DOHH2 (cell line): ENCODE measurements at regions not wholly inside any gene's neighbourhood (a gene's known extent, or its start where the extent isn't known, plus 50 kb on each side); places are given as distances from the start of the nearest gene placed in this dataset.

ENCODE experiments used
- H3F3A ChIP-seq: fragments of 200-600 bp; sonication (generic), shearing (Covaris generic); 2 replicates; pipeline ENCODE4 v1.6.0; 2016; ENCODE audit warnings: antibody characterized with exemption, mild to moderate bottlenecking; ENCODE audit not compliant: control insufficient read depth, insufficient read depth
- H3K27ac ChIP-seq: fragments of 200-600 bp; sonication (generic); 2 replicates; pipeline ENCODE4 v1.5.1; 2014; ENCODE audit warnings: low read depth, mild to moderate bottlenecking, low read length, moderate library complexity
- H3K27me3 ChIP-seq: fragments of 200-600 bp; sonication (generic); 2 replicates; pipeline ENCODE4 v1.6.1; 2014; ENCODE audit warnings: mild to moderate bottlenecking, low read length, mixed read lengths; ENCODE audit not compliant: control insufficient read depth
- H3K36me3 ChIP-seq: fragments of 200-600 bp; sonication (generic); 2 replicates; pipeline ENCODE4 v1.6.1; 2014; ENCODE audit warnings: mild to moderate bottlenecking, low read length, moderate library complexity, mixed read lengths; ENCODE audit not compliant: control insufficient read depth
- H3K4me1 ChIP-seq: fragments of 200-600 bp; sonication (generic); 2 replicates; pipeline ENCODE4 v1.6.1; 2014; ENCODE audit warnings: mild to moderate bottlenecking, low read length, mixed read lengths; ENCODE audit not compliant: control insufficient read depth
- H3K4me2 ChIP-seq: fragments of 200-600 bp; sonication (generic); 2 replicates; pipeline ENCODE4 v1.6.0; 2014; ENCODE audit warnings: mild to moderate bottlenecking, low read length, moderate library complexity
- H3K4me3 ChIP-seq: fragments of 200-600 bp; sonication (generic); 2 replicates; pipeline ENCODE4 v1.5.1; 2014; ENCODE audit warnings: mild to moderate bottlenecking, low read length, mixed read lengths
- H3K79me2 ChIP-seq: fragments of 200-600 bp; sonication (generic); 2 replicates; pipeline ENCODE4 v1.6.1; 2014; ENCODE audit warnings: mild to moderate bottlenecking, low read length, mixed read lengths; ENCODE audit not compliant: control insufficient read depth
- H3K9me2 ChIP-seq: fragments of 200-600 bp; sonication (generic); replicated peaks from 2 replicates; pipeline ENCODE4 v1.6.1; 2014; ENCODE audit warnings: mild to moderate bottlenecking, low read length, mixed read lengths; ENCODE audit not compliant: control insufficient read depth
- H3K9me3 ChIP-seq: fragments of 200-600 bp; sonication (generic); 2 replicates; pipeline ENCODE4 v1.6.1; 2014; ENCODE audit warnings: antibody characterized with exemption, low read length, mixed read lengths; ENCODE audit not compliant: control insufficient read depth, insufficient read depth
- H4K20me1 ChIP-seq: fragments of 200-600 bp; sonication (generic); 2 replicates; pipeline ENCODE4 v1.6.0; 2014; ENCODE audit warnings: low read depth, mild to moderate bottlenecking, antibody characterized with exemption, low read length, moderate library complexity; ENCODE audit not compliant: control insufficient read depth, insufficient read depth
- CTCF ChIP-seq: fragments of 200-600 bp; sonication (generic); IDR thresholded peaks from one replicate; pipeline ENCODE4 v1.5.1; 2014; ENCODE audit warnings: antibody characterized with exemption, mild to moderate bottlenecking, low read depth, low read length; ENCODE audit not compliant: poor library complexity, severe bottlenecking
- EZH2phosphoT487 ChIP-seq: fragments of 200-600 bp; sonication (generic); IDR thresholded peaks from 2 replicates; pipeline ENCODE4 v1.6.1; 2017; ENCODE audit warnings: borderline replicate concordance, mild to moderate bottlenecking, antibody characterized with exemption, low read length, moderate library complexity, mixed read lengths

GRCh38 chr17:72315122-72315913 is 194.5 kb downstream of the SOX9 start:
- H3K9me3 ChIP-seq, result no peaks in the 10 kb centered on the region
- H3K36me3 ChIP-seq, result no peaks in the 10 kb centered on the region
- no peaks in the 10 kb centered on the region for H3K4me1 ChIP-seq
- H3K9me2 ChIP-seq, result no peaks in the 10 kb centered on the region
- TF ChIP-seq CTCF, result no peak
- no peak for TF ChIP-seq EZH2phosphoT487
- no peak overlapping the region for H3K27ac ChIP-seq
- H3K27me3 ChIP-seq, result peaks cover 9% of the 10 kb centered on the region; the same call in 1 of the 2 replicates
- no peak overlapping the region for H3K4me3 ChIP-seq
- H3K4me2 ChIP-seq, result no peak overlapping the region
- no peaks in the 10 kb centered on the region for H3K79me2 ChIP-seq
- no peaks in the 10 kb centered on the region for H4K20me1 ChIP-seq
- H3F3A ChIP-seq, result no peaks in the 10 kb centered on the region

- no peaks in the 10 kb centered on the region for H3K9me3 ChIP-seq
- no peak overlapping the region for H3K27ac ChIP-seq
- H3K4me2 ChIP-seq, result no peak overlapping the region
- no peaks in the 10 kb centered on the region for H3K79me2 ChIP-seq
- no peaks in the 10 kb centered on the region for H3K9me2 ChIP-seq
- no peaks in the 10 kb centered on the region for H4K20me1 ChIP-seq
- no peaks in the 10 kb centered on the region for H3F3A ChIP-seq
- peaks cover 9% of the 10 kb centered on the region; the same call in 1 of the 2 replicates for H3K27me3 ChIP-seq
- no peaks in the 10 kb centered on the region for H3K36me3 ChIP-seq
- TF ChIP-seq EZH2phosphoT487 (no peak), CTCF (no peak)
- no peak overlapping the region for H3K4me3 ChIP-seq
- no peaks in the 10 kb centered on the region for H3K4me1 ChIP-seq
These were observed 197.3 kb downstream of the SOX9 start for GRCh38 chr17:72318131-72318530.

- peaks cover 2% of the 10 kb centered on the region; the same call in 1 of the 2 replicates for H3K9me3 ChIP-seq
- no peak for TF ChIP-seq CTCF
- no peak for TF ChIP-seq EZH2phosphoT487
- H3K27me3 ChIP-seq, result peaks cover 9% of the 10 kb centered on the region; the same call in 1 of the 2 replicates
- H3K27ac ChIP-seq, result no peak overlapping the region
- no peak overlapping the region for H3K4me3 ChIP-seq
- no peaks in the 10 kb centered on the region for H4K20me1 ChIP-seq
- H3K79me2 ChIP-seq, result no peaks in the 10 kb centered on the region
- no peaks in the 10 kb centered on the region for H3F3A ChIP-seq
- no peaks in the 10 kb centered on the region for H3K4me1 ChIP-seq
- H3K36me3 ChIP-seq, result no peaks in the 10 kb centered on the region
- no peaks in the 10 kb centered on the region; the same call in 1 of the 2 replicates for H3K9me2 ChIP-seq
- no peak overlapping the region for H3K4me2 ChIP-seq
These were observed 201.1 kb downstream of the SOX9 start for GRCh38 chr17:72321896-72322295.
